Neural cell (in vitro differentiated cells): ENCODE measurements at regions not wholly inside any gene's neighbourhood (a gene's known extent, or its start where the extent isn't known, plus 50 kb on each side); places are given as distances from the start of the nearest gene placed in this dataset.

Experiments used
- H2AFZ ChIP-seq: fragments of 200-600, 300-800 bp; sonication (generic), shearing (Covaris generic); 2 replicates; pipeline ENCODE4 v1.6.0; 2014; ENCODE audit warnings: low read depth, mild to moderate bottlenecking, antibody characterized with exemption, low read length, moderate library complexity
- H3F3A ChIP-seq: fragments of 200-600 bp; shearing (Covaris generic); 2 replicates; pipeline ENCODE4 v1.6.1; 2016; ENCODE audit warnings: mild to moderate bottlenecking, moderate library complexity, mixed read lengths, antibody characterized with exemption, low read length; ENCODE audit not compliant: insufficient read depth, poor library complexity, severe bottlenecking
- H3K27ac ChIP-seq: fragments of 200-600, 300-800 bp; sonication (generic), shearing (Covaris generic); 2 replicates; pipeline ENCODE4 v1.5.1; 2014; ENCODE audit warnings: mild to moderate bottlenecking, low read length, moderate library complexity
- H3K27me3 ChIP-seq: fragments of 300-800, 200-600 bp; sonication (generic), shearing (Covaris generic); 2 replicates; pipeline ENCODE4 v1.6.0; 2014; ENCODE audit warnings: mild to moderate bottlenecking, low read depth, low read length, moderate library complexity; ENCODE audit not compliant: insufficient read depth
- H3K36me3 ChIP-seq: fragments of 300-800, 200-600 bp; sonication (generic), shearing (Covaris generic); 2 replicates; pipeline ENCODE4 v1.5.1; 2014; ENCODE audit warnings: mild to moderate bottlenecking, antibody characterized with exemption, low read length, moderate library complexity; ENCODE audit not compliant: insufficient read depth
- H3K4me2 ChIP-seq: fragments of 300-800, 200-600 bp; sonication (generic), shearing (Covaris generic); 2 replicates; pipeline ENCODE4 v1.6.0; 2014; ENCODE audit warnings: mild to moderate bottlenecking, low read length
- H3K4me3 ChIP-seq: fragments of 300-800, 200-600 bp; sonication (generic), shearing (Covaris generic); 2 replicates; pipeline ENCODE4 v1.5.1; 2014; ENCODE audit warnings: mild to moderate bottlenecking, low read length, moderate library complexity
- H3K79me2 ChIP-seq: fragments of 200-600 bp; shearing (Covaris generic); replicated peaks from 2 replicates; pipeline ENCODE4 v1.6.0; 2014; ENCODE audit warnings: mild to moderate bottlenecking, low read length, moderate library complexity; ENCODE audit not compliant: insufficient read depth
- H3K9ac ChIP-seq: fragments of 300-800, 200-600 bp; sonication (generic), shearing (Covaris generic); 2 replicates; pipeline ENCODE4 v1.6.1; 2016; ENCODE audit warnings: mild to moderate bottlenecking, low read length, mixed read lengths
- H3K9me2 ChIP-seq: fragments of 200-600 bp; shearing (Covaris generic); 2 replicates; pipeline ENCODE4 v1.6.1; 2016; ENCODE audit warnings: mild to moderate bottlenecking, low read length, mixed read lengths; ENCODE audit not compliant: insufficient read depth
- H3K9me3 ChIP-seq: fragments of 200-600, 300-800 bp; sonication (generic), shearing (Covaris generic); 2 replicates; pipeline ENCODE4 v1.6.1; 2016; ENCODE audit warnings: mild to moderate bottlenecking, mixed run types, low read length, moderate library complexity, mixed read lengths
- H4K20me1 ChIP-seq: fragments of 200-600 bp; shearing (Covaris generic); 2 replicates; pipeline ENCODE4 v1.6.1; 2016; ENCODE audit warnings: mild to moderate bottlenecking, mixed run types; ENCODE audit not compliant: insufficient read depth
- EP300 ChIP-seq: fragments of 450-650 bp; conservative IDR thresholded peaks from 2 replicates; pipeline ENCODE4 v1.6.1; 2014; ENCODE audit warnings: antibody characterized with exemption, mild to moderate bottlenecking, moderate library complexity; ENCODE audit not compliant: poor library complexity, severe bottlenecking
- EZH2 ChIP-seq: fragments of 200-600, 300-800 bp; shearing (Covaris generic), sonication (generic); IDR thresholded peaks from 2 replicates; pipeline ENCODE4 v1.6.1; 2014; ENCODE audit warnings: antibody characterized with exemption, low read length, borderline replicate concordance, mild to moderate bottlenecking; ENCODE audit not compliant: insufficient read depth, poor library complexity, severe bottlenecking
- MXI1 ChIP-seq: fragments of 450-650 bp; conservative IDR thresholded peaks from 2 replicates; pipeline ENCODE4 v1.6.1; 2014; ENCODE audit warnings: antibody characterized with exemption, mild to moderate bottlenecking; ENCODE audit not compliant: poor library complexity, severe bottlenecking
- POLR2AphosphoS5 ChIP-seq: IDR thresholded peaks from 2 replicates; pipeline ENCODE4 v1.6.1; 2012
- RAD21 ChIP-seq: fragments of 450-650 bp; conservative IDR thresholded peaks from 2 replicates; pipeline ENCODE4 v1.6.1; 2014; ENCODE audit warnings: antibody characterized with exemption, mild to moderate bottlenecking, moderate library complexity
- SMC3 ChIP-seq: fragments of 450-650 bp; conservative IDR thresholded peaks from 2 replicates; pipeline ENCODE4 v1.6.1; 2014; ENCODE audit warnings: antibody characterized with exemption, mild to moderate bottlenecking, moderate library complexity; ENCODE audit not compliant: poor library complexity
- TAF1 ChIP-seq: IDR thresholded peaks from 2 replicates; pipeline ENCODE4 v1.6.1; 2012; ENCODE audit warnings: low read depth
- TF ChIP-seq, protein P1 (sequence below): IDR thresholded peaks from 2 replicates; pipeline ENCODE4 v1.6.1; 2012; ENCODE audit warnings: borderline replicate concordance
- TF ChIP-seq, protein P2 (sequence below): fragments of 450-650 bp; IDR thresholded peaks from 2 replicates; pipeline ENCODE4 v1.5.1; 2014; ENCODE audit warnings: antibody characterized with exemption, mild to moderate bottlenecking, moderate library complexity; ENCODE audit not compliant: poor library complexity, severe bottlenecking

DNA sequence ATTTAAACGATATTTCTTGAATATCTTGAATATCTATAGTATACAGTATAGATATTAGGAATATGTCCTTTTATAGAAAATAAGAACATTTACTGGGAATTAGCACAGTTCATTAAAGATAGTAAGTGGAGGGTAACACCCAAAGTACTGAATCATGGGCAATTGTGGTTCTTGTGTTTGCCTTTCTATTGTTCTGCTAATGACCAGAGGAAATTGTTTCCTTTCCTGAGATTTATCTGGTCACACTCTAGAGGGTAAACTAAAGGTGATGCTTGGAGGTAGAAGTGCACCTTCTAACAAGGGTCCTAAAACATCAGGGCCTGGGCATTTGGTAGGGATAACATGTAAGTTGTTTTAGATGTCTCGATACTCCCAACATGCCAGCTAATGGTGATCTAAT, 241.3 kb upstream of the SFRP2 start:
- no peaks in the 10 kb centered on the region for H4K20me1 ChIP-seq
- H3K79me2 ChIP-seq, result no peaks in the 10 kb centered on the region
- H3K36me3 ChIP-seq, result no peaks in the 10 kb centered on the region
- H3F3A ChIP-seq, result no peaks in the 10 kb centered on the region
- peak overlapping the region; percentile 31 for H3K4me3 ChIP-seq
- no peaks in the 10 kb centered on the region for H3K9me2 ChIP-seq
- no peaks in the 10 kb centered on the region for H3K27me3 ChIP-seq
- TF ChIP-seq RAD21 (no peak), POLR2AphosphoS5 (no peak), TAF1 (no peak), EZH2 (no peak), EP300 (no peak), SMC3 (no peak), MXI1 (no peak)
- TF ChIP-seq, protein P1, sequence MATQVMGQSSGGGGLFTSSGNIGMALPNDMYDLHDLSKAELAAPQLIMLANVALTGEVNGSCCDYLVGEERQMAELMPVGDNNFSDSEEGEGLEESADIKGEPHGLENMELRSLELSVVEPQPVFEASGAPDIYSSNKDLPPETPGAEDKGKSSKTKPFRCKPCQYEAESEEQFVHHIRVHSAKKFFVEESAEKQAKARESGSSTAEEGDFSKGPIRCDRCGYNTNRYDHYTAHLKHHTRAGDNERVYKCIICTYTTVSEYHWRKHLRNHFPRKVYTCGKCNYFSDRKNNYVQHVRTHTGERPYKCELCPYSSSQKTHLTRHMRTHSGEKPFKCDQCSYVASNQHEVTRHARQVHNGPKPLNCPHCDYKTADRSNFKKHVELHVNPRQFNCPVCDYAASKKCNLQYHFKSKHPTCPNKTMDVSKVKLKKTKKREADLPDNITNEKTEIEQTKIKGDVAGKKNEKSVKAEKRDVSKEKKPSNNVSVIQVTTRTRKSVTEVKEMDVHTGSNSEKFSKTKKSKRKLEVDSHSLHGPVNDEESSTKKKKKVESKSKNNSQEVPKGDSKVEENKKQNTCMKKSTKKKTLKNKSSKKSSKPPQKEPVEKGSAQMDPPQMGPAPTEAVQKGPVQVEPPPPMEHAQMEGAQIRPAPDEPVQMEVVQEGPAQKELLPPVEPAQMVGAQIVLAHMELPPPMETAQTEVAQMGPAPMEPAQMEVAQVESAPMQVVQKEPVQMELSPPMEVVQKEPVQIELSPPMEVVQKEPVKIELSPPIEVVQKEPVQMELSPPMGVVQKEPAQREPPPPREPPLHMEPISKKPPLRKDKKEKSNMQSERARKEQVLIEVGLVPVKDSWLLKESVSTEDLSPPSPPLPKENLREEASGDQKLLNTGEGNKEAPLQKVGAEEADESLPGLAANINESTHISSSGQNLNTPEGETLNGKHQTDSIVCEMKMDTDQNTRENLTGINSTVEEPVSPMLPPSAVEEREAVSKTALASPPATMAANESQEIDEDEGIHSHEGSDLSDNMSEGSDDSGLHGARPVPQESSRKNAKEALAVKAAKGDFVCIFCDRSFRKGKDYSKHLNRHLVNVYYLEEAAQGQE, result no peak
- TF ChIP-seq, protein P2, sequence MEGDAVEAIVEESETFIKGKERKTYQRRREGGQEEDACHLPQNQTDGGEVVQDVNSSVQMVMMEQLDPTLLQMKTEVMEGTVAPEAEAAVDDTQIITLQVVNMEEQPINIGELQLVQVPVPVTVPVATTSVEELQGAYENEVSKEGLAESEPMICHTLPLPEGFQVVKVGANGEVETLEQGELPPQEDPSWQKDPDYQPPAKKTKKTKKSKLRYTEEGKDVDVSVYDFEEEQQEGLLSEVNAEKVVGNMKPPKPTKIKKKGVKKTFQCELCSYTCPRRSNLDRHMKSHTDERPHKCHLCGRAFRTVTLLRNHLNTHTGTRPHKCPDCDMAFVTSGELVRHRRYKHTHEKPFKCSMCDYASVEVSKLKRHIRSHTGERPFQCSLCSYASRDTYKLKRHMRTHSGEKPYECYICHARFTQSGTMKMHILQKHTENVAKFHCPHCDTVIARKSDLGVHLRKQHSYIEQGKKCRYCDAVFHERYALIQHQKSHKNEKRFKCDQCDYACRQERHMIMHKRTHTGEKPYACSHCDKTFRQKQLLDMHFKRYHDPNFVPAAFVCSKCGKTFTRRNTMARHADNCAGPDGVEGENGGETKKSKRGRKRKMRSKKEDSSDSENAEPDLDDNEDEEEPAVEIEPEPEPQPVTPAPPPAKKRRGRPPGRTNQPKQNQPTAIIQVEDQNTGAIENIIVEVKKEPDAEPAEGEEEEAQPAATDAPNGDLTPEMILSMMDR, result no peak
- peak overlapping the region; percentile 79 for H3K27ac ChIP-seq
- no peak overlapping the region for H2AFZ ChIP-seq
- H3K9ac ChIP-seq, result peak overlapping the region; percentile 29
- H3K9me3 ChIP-seq, result no peaks in the 10 kb centered on the region
- H3K4me2 ChIP-seq, result peak overlapping the region; percentile 40

GRCh38 chr4:154029171-154029570, 240.3 kb upstream of the SFRP2 start:
- Histone ChIP-seq H2AFZ (no peak overlapping the region), H3K27me3 (no peaks in the 10 kb centered on the region), H3F3A (no peaks in the 10 kb centered on the region), H3K9me3 (no peaks in the 10 kb centered on the region), H3K9ac (no peak overlapping the region), H3K9me2 (no peaks in the 10 kb centered on the region), H3K27ac (no peak overlapping the region), H3K36me3 (no peaks in the 10 kb centered on the region), H3K79me2 (no peaks in the 10 kb centered on the region), H3K4me3 (no peak overlapping the region), H4K20me1 (no peaks in the 10 kb centered on the region), H3K4me2 (no peak overlapping the region)
- no peak for TF ChIP-seq POLR2AphosphoS5
- TF ChIP-seq RAD21, result no peak
- TF ChIP-seq EZH2, result no peak
- TF ChIP-seq, protein P1, result no peak
- TF ChIP-seq, protein P2, result no peak
- no peak for TF ChIP-seq EP300
